ENCODE measurements at regions not wholly inside any gene's neighbourhood (a gene's known extent, or its start where the extent isn't known, plus 50 kb on each side); places are given as distances from the start of the nearest gene placed in this dataset.

- DNase-seq, result no peak
Measured at GRCh38 chr18:2411381-2411960, 159.8 kb downstream of the METTL4 start.

GRCh38 chr18:2412281-2412680, 159.0 kb downstream of the METTL4 start:
- DNase-seq, result no peak

- peak; percentile 30 for DNase-seq
Measured at GRCh38 chr18:2412996-2413751, 158.1 kb downstream of the METTL4 start.

GRCh38 chr18:2414235-2414634, 157.1 kb downstream of the METTL4 start:
- DNase-seq, result no peak

GRCh38 chr18:2415656-2416055, 155.6 kb downstream of the METTL4 start:
- no peak for DNase-seq

GRCh38 chr18:2417861-2418610, 153.3 kb downstream of the METTL4 start:
- DNase-seq, result peak; percentile 42

GRCh38 chr18:2420367-2420766, 150.9 kb downstream of the METTL4 start:
- DNase-seq, result no peak

- DNase-seq, result no peak
Measured at GRCh38 chr18:2423761-2424160, 147.5 kb downstream of the METTL4 start.

GRCh38 chr18:2424420-2424819, 146.9 kb downstream of the METTL4 start:
- DNase-seq, result no peak

GRCh38 chr18:2425426-2426317, 145.6 kb downstream of the METTL4 start:
- no peak for DNase-seq

- DNase-seq, result no peak
Measured at GRCh38 chr18:2430191-2430590, 141.1 kb downstream of the METTL4 start.

GRCh38 chr18:2431806-2432205, 139.5 kb downstream of the METTL4 start:
- DNase-seq, result no peak

- no peak for DNase-seq
Measured at GRCh38 chr18:2433366-2433765, 137.9 kb downstream of the METTL4 start.

GRCh38 chr18:2441544-2441943, 129.8 kb downstream of the METTL4 start:
- DNase-seq, result no peak

GRCh38 chr18:2442006-2442405, 129.3 kb downstream of the METTL4 start:
- no peak for DNase-seq

- no peak for DNase-seq
Measured at GRCh38 chr18:2442726-2443275, 128.5 kb downstream of the METTL4 start.

- no peak for DNase-seq
Measured at GRCh38 chr18:2444201-2444875, 127.0 kb downstream of the METTL4 start.

GRCh38 chr18:2448565-2449151, 122.6 kb downstream of the METTL4 start:
- no peak for DNase-seq

GRCh38 chr18:2451556-2451955, 119.7 kb downstream of the METTL4 start:
- DNase-seq, result no peak

GRCh38 chr18:2459886-2460285, 111.4 kb downstream of the METTL4 start:
- DNase-seq, result no peak

GRCh38 chr18:2466978-2467377, 104.3 kb downstream of the METTL4 start:
- no peak for DNase-seq

GRCh38 chr18:2468051-2468450, 103.3 kb downstream of the METTL4 start:
- DNase-seq, result no peak

All from eye (tissue), 1 donor.